ENCODE measurements at regions not wholly inside any gene's neighbourhood (a gene's known extent, or its start where the extent isn't known, plus 50 kb on each side); places are given as distances from the start of the nearest gene placed in this dataset.

DNA sequence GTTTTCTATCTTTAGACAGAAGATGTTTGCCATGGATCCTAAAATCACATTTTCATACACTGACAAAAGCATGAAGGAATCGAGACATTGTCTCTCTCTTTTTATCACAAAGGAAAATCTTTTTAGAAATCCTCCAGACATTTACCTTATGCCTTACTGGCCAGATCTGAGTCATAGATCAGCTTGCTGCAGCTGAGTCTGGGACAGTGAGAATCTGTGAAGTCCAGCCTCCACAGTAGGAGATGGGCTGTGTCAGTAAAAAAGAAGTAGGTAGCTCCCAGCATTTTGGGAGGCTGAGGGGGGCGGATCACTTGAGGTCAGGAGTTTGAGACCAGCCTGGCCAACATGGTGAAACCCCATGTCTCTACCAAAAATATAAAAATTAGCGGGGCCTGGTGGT lies 333.4 kb upstream of the ZNF462 start:
- H3K36me3 ChIP-seq = no peaks in the 10 kb centered on the region
- no peaks in the 10 kb centered on the region for H3K4me1 ChIP-seq (ENCODE audit: control insufficient read depth in 1 of 2, low read depth in 2 of 2)
- no peaks in the 10 kb centered on the region for H3K9me3 ChIP-seq
- H3K4me3 ChIP-seq = no peak overlapping the region
- ATAC-seq (ENCODE audit: insufficient number of reproducible peaks, low FRiP score, low read depth) (no peak), DNase-seq (ENCODE audit: low spot score) (no peak)
- TF ChIP-seq, protein P1, sequence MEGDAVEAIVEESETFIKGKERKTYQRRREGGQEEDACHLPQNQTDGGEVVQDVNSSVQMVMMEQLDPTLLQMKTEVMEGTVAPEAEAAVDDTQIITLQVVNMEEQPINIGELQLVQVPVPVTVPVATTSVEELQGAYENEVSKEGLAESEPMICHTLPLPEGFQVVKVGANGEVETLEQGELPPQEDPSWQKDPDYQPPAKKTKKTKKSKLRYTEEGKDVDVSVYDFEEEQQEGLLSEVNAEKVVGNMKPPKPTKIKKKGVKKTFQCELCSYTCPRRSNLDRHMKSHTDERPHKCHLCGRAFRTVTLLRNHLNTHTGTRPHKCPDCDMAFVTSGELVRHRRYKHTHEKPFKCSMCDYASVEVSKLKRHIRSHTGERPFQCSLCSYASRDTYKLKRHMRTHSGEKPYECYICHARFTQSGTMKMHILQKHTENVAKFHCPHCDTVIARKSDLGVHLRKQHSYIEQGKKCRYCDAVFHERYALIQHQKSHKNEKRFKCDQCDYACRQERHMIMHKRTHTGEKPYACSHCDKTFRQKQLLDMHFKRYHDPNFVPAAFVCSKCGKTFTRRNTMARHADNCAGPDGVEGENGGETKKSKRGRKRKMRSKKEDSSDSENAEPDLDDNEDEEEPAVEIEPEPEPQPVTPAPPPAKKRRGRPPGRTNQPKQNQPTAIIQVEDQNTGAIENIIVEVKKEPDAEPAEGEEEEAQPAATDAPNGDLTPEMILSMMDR (IDR thresholded peaks at IDR 0.05) = no peak
- no peak overlapping the region for H3K27ac ChIP-seq
- H3K27me3 ChIP-seq (replicated peaks; ENCODE audit: insufficient read depth) = no peaks in the 10 kb centered on the region

DNA sequence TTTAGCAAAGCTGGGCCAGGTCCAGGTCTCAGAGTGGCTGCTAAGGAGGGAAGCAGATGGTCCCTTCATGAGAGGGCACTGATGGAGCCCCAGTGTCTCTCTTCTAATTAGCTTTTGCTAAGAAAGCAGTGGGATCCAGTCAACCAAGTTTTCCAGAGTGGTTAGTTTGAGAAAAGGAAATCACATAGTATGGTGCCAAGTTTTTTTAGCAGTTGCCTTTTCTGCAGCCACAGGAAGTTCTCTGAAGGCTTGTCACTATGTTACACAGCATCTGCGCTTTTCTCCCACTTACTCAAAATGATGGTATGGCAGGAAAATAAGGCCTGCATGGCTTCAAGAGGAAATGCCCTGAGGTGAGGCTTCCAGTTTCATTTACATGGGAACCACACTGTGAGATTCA lies 331.5 kb upstream of the ZNF462 start:
- no peak for ATAC-seq (ENCODE audit: insufficient number of reproducible peaks, low FRiP score, low read depth)
- Histone ChIP-seq H3K9me3 (no peaks in the 10 kb centered on the region), H3K27me3 (replicated peaks; ENCODE audit: insufficient read depth) (no peaks in the 10 kb centered on the region), H3K36me3 (no peaks in the 10 kb centered on the region), H3K27ac (no peak overlapping the region), H3K4me1 (ENCODE audit: control insufficient read depth in 1 of 2, low read depth in 2 of 2) (no peaks in the 10 kb centered on the region), H3K4me3 (no peak overlapping the region)
- DNase-seq (ENCODE audit: low spot score) = no peak
- TF ChIP-seq, protein P1 (IDR thresholded peaks at IDR 0.05) = no peak

DNA sequence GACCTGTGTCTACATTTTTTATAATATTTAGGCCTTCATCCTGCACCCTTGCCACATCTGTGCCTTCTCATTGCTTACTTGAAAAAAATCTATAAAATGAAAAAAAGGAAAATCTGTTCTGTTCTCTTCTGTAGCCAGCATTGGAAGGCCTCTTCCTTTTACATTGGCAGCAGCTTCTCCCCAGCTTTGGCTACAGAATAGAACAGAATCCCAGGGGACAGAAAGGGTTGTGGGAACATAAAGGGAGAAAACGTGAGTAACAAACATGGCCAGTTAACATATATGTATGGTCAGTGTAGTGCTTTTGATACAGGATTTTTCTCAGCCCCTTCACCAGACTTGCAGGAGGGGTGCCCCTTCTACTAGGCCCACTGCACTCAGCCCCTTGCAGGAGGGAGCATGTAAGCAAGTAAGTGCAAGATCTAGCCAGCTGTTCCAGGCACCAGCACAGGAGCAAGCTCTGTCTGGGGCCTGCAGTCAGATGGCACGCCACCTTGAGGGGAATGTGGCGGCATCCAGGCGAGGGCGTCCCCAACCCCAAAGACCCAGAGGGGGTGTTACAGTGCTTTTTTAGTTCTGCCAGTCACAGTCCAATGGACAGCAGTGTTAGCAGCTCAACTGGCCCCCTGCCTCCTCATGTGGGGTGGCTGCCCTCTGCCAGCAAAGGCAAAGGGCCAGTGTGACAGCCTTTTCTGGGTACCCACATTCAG lies 330.5 kb upstream of the ZNF462 start:
- ATAC-seq (ENCODE audit: insufficient number of reproducible peaks, low FRiP score, low read depth) (no peak), DNase-seq (ENCODE audit: low spot score) (no peak)
- Histone ChIP-seq H3K4me3 (no peak overlapping the region), H3K36me3 (no peaks in the 10 kb centered on the region), H3K4me1 (ENCODE audit: control insufficient read depth in 1 of 2, low read depth in 2 of 2) (no peaks in the 10 kb centered on the region), H3K27me3 (replicated peaks; ENCODE audit: insufficient read depth) (no peaks in the 10 kb centered on the region), H3K9me3 (no peaks in the 10 kb centered on the region), H3K27ac (no peak overlapping the region)
- TF ChIP-seq, protein P1 (IDR thresholded peaks at IDR 0.05) = no peak

DNA sequence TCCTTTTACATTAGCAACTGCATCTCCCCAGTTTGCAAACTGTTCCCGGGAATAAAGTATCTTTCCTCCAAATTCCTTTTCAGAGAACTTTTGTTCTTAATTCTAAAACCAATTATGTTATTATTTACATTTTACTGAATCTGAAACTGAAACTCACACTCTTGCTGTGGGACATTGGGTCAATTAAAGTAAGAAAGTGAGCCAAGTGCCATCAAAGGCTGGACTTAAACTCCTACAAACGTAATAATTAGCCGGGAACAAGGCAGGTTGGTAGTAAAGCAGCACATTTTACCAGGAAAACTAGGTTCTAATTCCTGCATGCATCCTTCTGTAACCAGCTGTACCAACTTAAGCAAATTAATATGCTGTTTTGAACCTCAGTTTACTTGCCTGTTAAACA lies 328.2 kb upstream of the ZNF462 start:
- Histone ChIP-seq H3K4me1 (ENCODE audit: control insufficient read depth in 1 of 2, low read depth in 2 of 2) (no peaks in the 10 kb centered on the region), H3K36me3 (no peaks in the 10 kb centered on the region), H3K27ac (no peak overlapping the region), H3K9me3 (no peaks in the 10 kb centered on the region), H3K27me3 (replicated peaks; ENCODE audit: insufficient read depth) (no peaks in the 10 kb centered on the region), H3K4me3 (no peak overlapping the region)
- TF ChIP-seq, protein P1 (IDR thresholded peaks at IDR 0.05) = no peak
- no peak for ATAC-seq (ENCODE audit: insufficient number of reproducible peaks, low FRiP score, low read depth)
- no peak for DNase-seq (ENCODE audit: low spot score)

DNA sequence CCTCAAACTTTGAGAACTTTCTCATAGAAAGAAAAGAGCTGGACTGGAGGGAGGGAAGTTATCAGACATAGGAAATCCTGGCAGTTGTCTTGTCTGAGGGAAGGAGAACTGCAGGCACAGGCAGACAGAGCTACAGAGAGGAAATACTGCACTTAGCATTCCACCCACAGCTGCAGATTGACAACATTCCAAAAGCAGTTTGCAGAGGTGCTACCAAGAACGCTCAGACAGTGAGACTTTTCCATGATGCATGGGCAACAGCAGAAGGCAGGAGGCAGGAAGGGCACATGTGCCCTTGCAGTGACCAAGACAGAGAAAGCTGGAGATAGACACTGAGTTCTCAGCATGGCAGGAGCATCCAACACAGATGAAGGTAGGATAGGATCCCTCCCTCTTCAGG lies 327.5 kb upstream of the ZNF462 start:
- no peak for DNase-seq (ENCODE audit: low spot score)
- no peak for ATAC-seq (ENCODE audit: insufficient number of reproducible peaks, low FRiP score, low read depth)
- TF ChIP-seq, protein P1 (IDR thresholded peaks at IDR 0.05) = no peak
- H3K9me3 ChIP-seq = no peaks in the 10 kb centered on the region
- no peaks in the 10 kb centered on the region for H3K36me3 ChIP-seq
- no peaks in the 10 kb centered on the region for H3K4me1 ChIP-seq (ENCODE audit: control insufficient read depth in 1 of 2, low read depth in 2 of 2)
- no peaks in the 10 kb centered on the region for H3K27me3 ChIP-seq (replicated peaks; ENCODE audit: insufficient read depth)
- H3K4me3 ChIP-seq = no peak overlapping the region
- no peak overlapping the region for H3K27ac ChIP-seq
